T47D (cell line): ENCODE measurements at regions not wholly inside any gene's neighbourhood (a gene's known extent, or its start where the extent isn't known, plus 50 kb on each side); places are given as distances from the start of the nearest gene placed in this dataset.

ENCODE experiments used
- DNase-seq, 2 experiments: peaks; one replicate each; pipeline versions ENCODE4 v3.0.0 to v3.0.0-alpha.2; 2011 to 2012; ENCODE audit warnings: low read depth in 1 of 2, low spot score in 1 of 2
- JUND ChIP-seq: IDR thresholded peaks from 2 replicates; pipeline ENCODE4 v1.6.1; 2012; ENCODE audit warnings: low read depth
- in situ Hi-C: cut with HindIII; loops from 2 replicates; pipeline ENCODE4 v1.10.0; 2016; ENCODE audit warnings: low sequenced_read_pairs, low pct_unique_long_range_greater_than_20kb

- in situ Hi-C loops, result no loop called here
These were observed 183.4 kb upstream of the PTBP2 start for GRCh38 chr1:96538111-96538641.

GRCh38 chr1:96538883-96539282, 182.7 kb upstream of the PTBP2 start:
- TF ChIP-seq JUND, result no peak
- in situ Hi-C loops, result no loop called here
- no peak for DNase-seq

More at GRCh38 chr1:96538111-96538641, 183.4 kb upstream of the PTBP2 start:
- peak in 1 of 2 experiments; percentile 42 for DNase-seq
- TF ChIP-seq JUND, result no peak

- in situ Hi-C loops, result no loop called here
- no peak for DNase-seq
- no peak for TF ChIP-seq JUND
These were observed 180.1 kb upstream of the PTBP2 start for GRCh38 chr1:96541491-96541890.

- in situ Hi-C loops, result no loop called here
- DNase-seq, result no peak
- TF ChIP-seq JUND, result no peak
These were observed 177.3 kb upstream of the PTBP2 start for GRCh38 chr1:96544051-96544830.

DNA sequence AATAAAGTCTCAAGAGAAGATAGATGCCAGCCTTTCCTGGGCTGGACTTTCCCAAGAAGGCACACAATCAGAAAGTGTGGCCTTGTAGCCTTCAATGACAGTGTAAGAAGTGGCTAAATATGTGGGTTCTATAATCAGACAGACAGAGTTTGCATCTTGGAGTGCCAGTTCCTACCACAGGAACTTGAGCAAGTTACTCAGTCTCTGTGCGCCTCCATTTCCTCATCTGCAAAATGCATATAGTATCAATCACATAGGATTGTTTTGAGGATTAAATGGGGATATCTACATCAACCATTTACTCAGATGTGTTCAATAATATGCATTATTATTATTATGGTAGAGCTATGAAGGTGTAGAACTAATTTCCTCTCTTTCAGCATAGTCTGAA, 176.8 kb upstream of the PTBP2 start:
- DNase-seq, result no peak
- TF ChIP-seq JUND, result no peak
- in situ Hi-C loops, result no loop called here

DNA sequence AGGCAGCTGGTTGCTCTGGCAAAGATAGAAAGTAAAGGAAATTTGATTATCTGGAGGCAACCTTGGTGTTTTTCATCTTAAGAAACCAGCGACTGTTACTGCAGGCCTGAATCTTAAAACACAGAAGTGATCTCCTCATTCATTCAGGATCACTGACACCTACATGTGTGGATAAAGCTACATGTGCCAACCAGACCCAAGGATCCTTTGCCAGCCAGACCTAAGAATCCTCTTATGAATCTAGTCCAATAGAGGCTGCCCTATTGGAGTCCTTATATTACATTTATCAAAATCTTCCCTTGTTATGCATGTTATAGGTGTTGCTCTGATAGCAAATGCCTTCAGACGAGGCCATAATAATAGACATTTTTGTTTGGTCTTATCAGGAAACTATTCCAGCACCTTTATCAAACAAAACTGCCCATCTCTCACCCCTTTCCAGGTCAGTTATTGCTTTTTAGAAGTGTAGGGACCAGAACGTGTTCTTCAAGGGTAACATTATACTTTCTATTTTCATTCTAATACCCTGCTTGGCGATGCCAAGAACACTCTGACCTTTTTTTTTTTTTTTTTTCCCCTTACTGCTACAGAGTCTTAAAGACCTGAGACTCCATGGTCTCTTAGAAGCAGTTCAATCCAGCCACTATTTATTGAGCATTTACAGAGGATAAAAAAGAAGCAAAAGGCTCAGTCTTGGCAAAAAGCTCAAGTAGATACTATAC, 175.5 kb upstream of the PTBP2 start:
- in situ Hi-C loops, result no loop called here
- no peak for TF ChIP-seq JUND
- no peak for DNase-seq

DNA sequence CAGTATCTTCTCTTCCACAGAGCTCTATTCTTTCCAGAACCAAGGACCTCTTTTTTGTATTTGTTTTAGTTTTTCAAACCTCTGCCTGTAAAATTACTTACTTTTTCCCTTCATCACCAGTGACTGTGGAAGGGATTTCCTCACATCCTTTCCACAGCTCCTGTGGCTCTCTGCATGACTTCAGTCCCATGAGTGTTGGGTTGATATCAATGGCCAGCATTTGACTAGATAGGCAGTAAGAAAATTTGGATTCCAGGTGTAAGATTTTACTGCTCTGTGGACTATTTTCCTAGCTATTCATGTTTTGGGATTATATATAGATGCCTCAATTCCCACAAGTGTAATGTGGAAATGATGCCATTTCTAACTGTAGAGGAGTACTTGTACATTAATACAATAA, 171.5 kb upstream of the PTBP2 start:
- in situ Hi-C loops, result no loop called here
- TF ChIP-seq JUND, result no peak
- no peak for DNase-seq

DNA sequence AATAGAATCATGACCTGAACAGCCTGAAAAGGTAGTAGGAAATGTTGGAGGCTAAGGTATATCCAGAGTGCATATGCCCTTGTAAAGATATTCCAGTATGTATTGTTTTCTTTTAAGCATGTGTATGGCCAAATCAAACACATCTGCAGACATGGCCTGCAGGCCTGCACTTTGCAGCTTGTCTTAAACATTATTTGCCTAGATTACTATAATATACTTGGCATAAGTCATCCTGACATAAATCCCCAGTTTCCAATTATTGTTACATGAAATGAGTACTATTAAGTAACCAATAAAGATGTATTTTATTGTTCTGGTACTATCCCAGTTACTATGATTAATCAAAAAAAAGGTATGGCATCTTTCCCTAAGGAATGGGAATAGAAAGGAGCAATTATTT, 169.1 kb upstream of the PTBP2 start:
- DNase-seq, result no peak
- no peak for TF ChIP-seq JUND
- in situ Hi-C loops, result no loop called here

DNA sequence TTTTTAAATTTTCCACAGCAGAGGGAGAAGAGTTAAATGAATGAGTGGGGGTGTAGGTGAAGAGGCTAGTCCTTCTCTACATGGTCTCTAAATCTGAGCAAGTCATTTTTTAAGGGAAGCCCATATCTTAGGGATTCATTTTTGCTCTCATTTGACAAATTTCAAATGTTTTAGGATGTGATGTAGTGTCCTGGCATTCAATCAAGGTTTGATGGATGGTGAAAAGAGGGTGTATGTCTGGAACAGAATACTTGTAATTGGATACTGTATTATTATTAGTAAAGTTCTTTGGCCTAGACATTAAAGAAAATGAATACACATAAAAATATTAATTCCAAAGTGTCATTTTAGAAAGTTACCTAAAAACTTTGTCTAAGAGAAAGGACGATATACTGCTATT, 167.8 kb upstream of the PTBP2 start:
- TF ChIP-seq JUND, result no peak
- in situ Hi-C loops, result no loop called here
- no peak for DNase-seq

DNA sequence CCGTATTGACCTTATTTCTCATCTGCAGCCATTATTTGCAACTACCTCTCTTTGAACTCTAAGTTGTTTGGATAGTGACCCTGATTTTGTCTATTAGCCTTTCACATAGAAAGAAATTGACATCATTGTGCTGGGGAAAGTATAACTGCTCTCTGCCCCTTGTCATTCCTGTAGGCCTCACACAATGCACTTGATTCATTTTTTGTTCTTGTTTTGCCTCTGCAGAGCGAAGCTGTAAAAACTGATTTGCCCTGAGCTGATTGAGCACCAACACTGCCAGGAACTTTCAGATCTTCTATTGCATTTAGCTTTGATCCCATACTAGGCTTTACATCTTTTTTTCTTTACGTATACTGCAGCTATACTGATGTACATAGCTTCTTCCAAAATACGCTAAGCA, 167.2 kb upstream of the PTBP2 start:
- no peak for DNase-seq
- TF ChIP-seq JUND, result no peak
- in situ Hi-C loops, result no loop called here

DNA sequence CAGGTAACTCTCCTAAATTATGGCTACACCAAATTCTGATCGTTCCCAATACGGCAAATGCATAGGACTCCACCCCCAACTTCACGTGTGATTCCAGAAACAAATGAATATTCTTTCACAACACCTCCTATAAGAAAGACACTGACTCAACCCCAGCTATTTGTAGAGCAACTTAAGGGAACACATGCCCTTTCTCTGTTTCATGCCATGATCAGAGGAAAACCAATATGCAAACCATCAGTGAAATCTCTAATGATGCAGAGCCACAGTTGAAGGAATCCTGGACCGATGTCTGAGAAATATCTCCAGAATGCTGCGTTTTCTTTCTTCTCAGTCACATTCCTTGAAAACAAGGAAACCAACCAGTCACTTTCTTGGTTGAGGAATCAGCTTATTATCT, 164.2 kb upstream of the PTBP2 start:
- no peak for TF ChIP-seq JUND
- no peak for DNase-seq
- in situ Hi-C loops, result no loop called here

DNA sequence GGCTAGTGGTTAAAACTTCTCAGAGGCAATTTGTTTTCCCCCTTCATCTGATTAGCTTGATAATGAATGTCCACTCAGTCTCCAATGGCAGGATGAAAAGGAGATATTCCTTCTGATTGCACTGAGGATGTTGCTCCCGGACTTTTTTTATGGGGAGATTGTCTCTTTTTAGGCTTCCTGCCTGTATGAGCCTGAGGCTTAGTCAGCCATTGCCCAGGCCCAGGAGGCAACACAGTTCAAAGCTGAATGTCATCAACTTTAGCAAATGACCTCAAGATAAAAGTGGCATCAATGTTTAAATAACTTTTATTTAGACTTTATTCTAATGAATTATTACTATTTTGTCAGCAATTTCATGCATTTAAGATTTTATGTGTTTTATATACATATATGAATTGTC, 162.9 kb upstream of the PTBP2 start:
- no peak for DNase-seq
- in situ Hi-C loops, result no loop called here
- TF ChIP-seq JUND, result no peak

GRCh38 chr1:96559181-96559580, 162.4 kb upstream of the PTBP2 start:
- no peak for TF ChIP-seq JUND
- no peak for DNase-seq
- in situ Hi-C loops, result no loop called here
